Activated CD4-positive, alpha-beta memory T cell treated with anti-CD3 and anti-CD28 coated beads, Interleukin-2, amount 10 ng/mL, durations not matched to agents 7 days and 5 days (primary cell): ENCODE measurements at regions not wholly inside any gene's neighbourhood (a gene's known extent, or its start where the extent isn't known, plus 50 kb on each side); places are given as distances from the start of the nearest gene placed in this dataset.
A peak's percentile ranks its signal among the peaks of the same experiment; 100 is the strongest.

Experiments
- CTCF ChIA-PET: fragments of 350-600 bp; sonication (Branson Sonifier 250); formaldehyde crosslinking; loops from one replicate; lab custom pipeline; 2021; ENCODE audit warnings: antibody characterized with exemption, inconsistent platforms; lab: Charles Lee
- POLR2A ChIA-PET: fragments of 350-600 bp; sonication (Branson Sonifier 250); formaldehyde crosslinking; loops from one replicate; lab custom pipeline; 2021; ENCODE audit warnings: antibody characterized with exemption; lab: Charles Lee
- DNase-seq: peaks from one replicate; pipeline ENCODE4 v3.0.0-alpha.2; 2020
- H3K27ac Mint-ChIP-seq: one replicate; pipeline ENCODE4 v1.8.0; 2021; ENCODE audit warnings: mild to moderate bottlenecking, mixed read lengths
- H3K27me3 Mint-ChIP-seq: one replicate; pipeline ENCODE4 v1.8.0; 2021; ENCODE audit warnings: mixed read lengths
- H3K36me3 Mint-ChIP-seq: one replicate; pipeline ENCODE4 v1.8.0; 2021; ENCODE audit warnings: low read depth, mixed read lengths
- H3K4me1 Mint-ChIP-seq: one replicate; pipeline ENCODE4 v1.8.0; 2021; ENCODE audit warnings: mixed read lengths
- H3K4me3 Mint-ChIP-seq: one replicate; pipeline ENCODE4 v1.8.0; 2021; ENCODE audit warnings: mild to moderate bottlenecking, mixed read lengths
- H3K9me3 Mint-ChIP-seq: one replicate; pipeline ENCODE4 v1.8.0; 2021; ENCODE audit warnings: mixed read lengths

- peaks cover 13% of the 10 kb centered on the region for H3K27me3 Mint-ChIP-seq
- CTCF ChIA-PET: no interaction called here
- H3K4me3 Mint-ChIP-seq: no peak overlapping the region
- H3K27ac Mint-ChIP-seq: no peak overlapping the region
- POLR2A ChIA-PET: interaction anchor here (1.6 kb wide), 1 partner anchor 34 kb away, joined by 4 read pairs; no protein-coding TSS in a partner anchor
- no peaks in the 10 kb centered on the region for H3K9me3 Mint-ChIP-seq
- H3K36me3 Mint-ChIP-seq: no peaks in the 10 kb centered on the region
- DNase-seq: no peak
- H3K4me1 Mint-ChIP-seq: peaks cover 38% of the 10 kb centered on the region
These were observed 84.7 kb upstream of the THBS1 start for GRCh38 chr15:39495871-39496840.

DNA sequence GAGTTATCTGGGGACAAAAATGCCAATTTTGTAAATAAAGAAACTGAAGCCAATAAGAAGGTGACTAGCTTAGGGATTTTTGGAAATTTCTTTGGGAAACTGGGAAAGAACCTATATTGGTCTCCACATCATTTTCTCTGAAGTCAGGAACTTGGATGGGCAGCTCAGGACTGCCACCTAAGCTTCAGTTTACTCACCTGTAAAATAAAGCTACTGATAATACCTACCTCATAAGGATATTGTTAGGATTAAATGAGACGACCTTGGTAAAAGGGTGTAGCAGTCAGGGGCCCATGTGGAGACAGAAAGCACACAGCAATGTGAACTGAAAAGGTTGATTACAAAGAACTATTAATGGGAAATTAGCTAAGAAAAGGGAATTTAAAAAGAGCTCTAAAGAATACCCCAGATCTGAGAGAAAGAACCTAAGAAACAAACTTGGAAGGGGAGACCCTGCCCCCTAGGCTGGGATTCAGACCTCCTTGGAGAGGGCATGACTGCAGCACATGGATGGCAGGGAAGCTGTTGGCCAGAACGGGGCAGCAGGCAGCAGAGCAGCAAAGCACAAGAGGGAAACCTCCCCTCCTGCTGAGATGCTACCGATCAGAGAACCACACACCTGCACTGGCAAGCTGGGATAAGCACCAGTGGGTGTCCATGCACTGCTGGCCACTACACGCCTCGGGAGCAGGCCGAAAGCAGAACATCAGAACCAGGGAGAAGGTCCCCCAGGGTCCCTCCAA is 83.7 kb upstream of the THBS1 start:
- no peak overlapping the region for H3K27ac Mint-ChIP-seq
- H3K27me3 Mint-ChIP-seq: peaks cover 13% of the 10 kb centered on the region
- H3K36me3 Mint-ChIP-seq: no peaks in the 10 kb centered on the region
- POLR2A ChIA-PET: interaction anchor here (1.6 kb wide), 1 partner anchor 33 kb away, joined by 4 read pairs; no protein-coding TSS in a partner anchor
- no peak for DNase-seq
- no peak overlapping the region for H3K4me3 Mint-ChIP-seq
- no peaks in the 10 kb centered on the region for H3K9me3 Mint-ChIP-seq
- CTCF ChIA-PET: interaction anchor here (0.7 kb wide), 1 partner anchor 35 kb away, joined by 3 read pairs; no protein-coding TSS in a partner anchor
- H3K4me1 Mint-ChIP-seq: peaks cover 48% of the 10 kb centered on the region

DNA sequence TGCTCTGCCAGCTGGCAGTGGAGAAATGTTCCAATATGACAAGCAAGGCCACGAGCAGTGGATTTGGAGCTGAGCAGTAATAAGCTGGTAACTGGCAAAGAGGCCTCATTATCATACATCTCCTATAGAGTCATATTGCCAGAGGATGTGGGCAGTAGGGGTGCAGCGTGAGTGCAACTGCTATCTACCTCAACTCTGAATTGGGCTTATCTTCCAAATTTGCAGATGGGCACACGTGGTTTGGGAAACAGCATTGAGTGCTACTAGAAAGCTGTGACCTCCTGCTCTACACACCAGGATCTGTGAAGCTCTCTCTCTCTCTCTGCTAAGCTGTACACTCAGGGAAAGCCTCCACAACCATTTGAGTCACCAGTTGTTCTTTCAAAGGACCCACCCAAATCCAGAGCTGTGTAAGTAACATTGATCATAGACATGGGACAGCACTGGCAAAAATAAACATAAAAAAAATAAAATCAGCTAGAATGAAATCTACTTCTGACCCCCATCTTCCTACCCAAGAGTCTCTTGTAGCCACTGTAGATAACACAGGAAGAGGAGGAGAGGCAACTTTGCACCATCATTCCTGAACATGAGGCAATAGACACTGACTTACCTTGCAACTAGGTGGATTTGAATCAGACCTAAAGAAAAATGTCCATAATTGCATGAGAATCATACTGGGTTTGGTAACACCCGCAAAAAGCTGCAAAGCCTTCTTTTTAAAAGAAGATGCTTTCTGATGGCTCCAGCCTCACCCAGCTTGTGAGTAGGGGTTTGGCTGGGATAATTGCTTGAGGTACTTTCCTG is 82.9 kb upstream of the THBS1 start:
- peaks cover 13% of the 10 kb centered on the region for H3K27me3 Mint-ChIP-seq
- no peak overlapping the region for H3K4me3 Mint-ChIP-seq
- H3K4me1 Mint-ChIP-seq: peaks cover 49% of the 10 kb centered on the region
- H3K9me3 Mint-ChIP-seq: no peaks in the 10 kb centered on the region
- peak overlapping the region; percentile 50 for H3K27ac Mint-ChIP-seq
- POLR2A ChIA-PET: no interaction called here
- no peaks in the 10 kb centered on the region for H3K36me3 Mint-ChIP-seq
- DNase-seq: peak; percentile 47
- CTCF ChIA-PET: no interaction called here

GRCh38 chr15:39498629-39499028 is 82.2 kb upstream of the THBS1 start:
- CTCF ChIA-PET: no interaction called here
- Mint-ChIP-seq H3K4me3 (no peak overlapping the region), H3K27ac (no peak overlapping the region), H3K9me3 (no peaks in the 10 kb centered on the region), H3K27me3 (peaks cover 13% of the 10 kb centered on the region), H3K4me1 (peaks cover 49% of the 10 kb centered on the region), H3K36me3 (no peaks in the 10 kb centered on the region)
- POLR2A ChIA-PET: interaction anchor here (0.7 kb wide), 1 partner anchor 61 kb away, joined by 3 read pairs; no protein-coding TSS in a partner anchor
- no peak for DNase-seq

GRCh38 chr15:39499042-39499441 is 81.8 kb upstream of the THBS1 start:
- no peak overlapping the region for H3K27ac Mint-ChIP-seq
- H3K4me3 Mint-ChIP-seq: no peak overlapping the region
- POLR2A ChIA-PET: interaction anchor here (0.7 kb wide), 1 partner anchor 60 kb away, joined by 3 read pairs; no protein-coding TSS in a partner anchor
- CTCF ChIA-PET: no interaction called here
- peaks cover 13% of the 10 kb centered on the region for H3K27me3 Mint-ChIP-seq
- H3K4me1 Mint-ChIP-seq: peaks cover 49% of the 10 kb centered on the region
- no peak for DNase-seq
- no peaks in the 10 kb centered on the region for H3K36me3 Mint-ChIP-seq
- no peaks in the 10 kb centered on the region for H3K9me3 Mint-ChIP-seq

GRCh38 chr15:39499681-39500080 is 81.2 kb upstream of the THBS1 start:
- H3K36me3 Mint-ChIP-seq: no peaks in the 10 kb centered on the region
- ChIA-PET CTCF (no interaction called here), POLR2A (no interaction called here)
- DNase-seq: no peak
- H3K4me3 Mint-ChIP-seq: no peak overlapping the region
- peaks cover 10% of the 10 kb centered on the region for H3K27me3 Mint-ChIP-seq
- no peak overlapping the region for H3K27ac Mint-ChIP-seq
- H3K9me3 Mint-ChIP-seq: no peaks in the 10 kb centered on the region
- H3K4me1 Mint-ChIP-seq: peaks cover 45% of the 10 kb centered on the region

GRCh38 chr15:39501366-39502081 is 79.4 kb upstream of the THBS1 start:
- no peak for DNase-seq
- H3K4me3 Mint-ChIP-seq: no peak overlapping the region
- no peaks in the 10 kb centered on the region for H3K36me3 Mint-ChIP-seq
- no peaks in the 10 kb centered on the region for H3K9me3 Mint-ChIP-seq
- H3K27me3 Mint-ChIP-seq: peaks cover 4% of the 10 kb centered on the region
- ChIA-PET POLR2A (no interaction called here), CTCF (no interaction called here)
- H3K4me1 Mint-ChIP-seq: peaks cover 42% of the 10 kb centered on the region
- H3K27ac Mint-ChIP-seq: no peak overlapping the region

GRCh38 chr15:39502082-39502447 is 78.8 kb upstream of the THBS1 start:
- Mint-ChIP-seq H3K36me3 (no peaks in the 10 kb centered on the region), H3K4me1 (peaks cover 42% of the 10 kb centered on the region), H3K4me3 (no peak overlapping the region), H3K9me3 (no peaks in the 10 kb centered on the region), H3K27me3 (peaks cover 4% of the 10 kb centered on the region), H3K27ac (no peak overlapping the region)
- ChIA-PET CTCF (no interaction called here), POLR2A (no interaction called here)
- no peak for DNase-seq

- no peak overlapping the region for H3K4me3 Mint-ChIP-seq
These were observed 78.2 kb upstream of the THBS1 start for GRCh38 chr15:39502611-39503195.

DNA sequence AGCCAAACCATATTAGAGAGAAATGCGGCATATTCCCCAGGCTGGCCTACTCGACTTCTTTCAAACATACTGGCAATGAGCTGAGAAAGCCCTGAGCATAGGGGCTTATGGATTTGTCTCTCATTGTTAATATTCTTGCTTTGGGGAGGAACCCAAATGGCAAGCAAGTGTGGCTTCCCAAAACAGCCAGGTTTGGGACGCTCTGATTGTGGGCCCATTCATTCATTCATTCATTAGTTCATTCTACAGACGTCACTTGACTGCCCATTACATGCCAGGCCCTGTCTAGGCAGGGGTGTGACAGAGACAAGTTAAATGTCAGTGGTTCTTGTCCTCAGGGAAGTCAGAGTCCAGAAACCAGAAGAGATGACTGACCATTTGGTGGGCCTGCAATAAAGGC is 77.4 kb upstream of the THBS1 start:
- H3K36me3 Mint-ChIP-seq: no peaks in the 10 kb centered on the region
- ChIA-PET CTCF (no interaction called here), POLR2A (no interaction called here)
- H3K27ac Mint-ChIP-seq: no peak overlapping the region
- H3K9me3 Mint-ChIP-seq: no peaks in the 10 kb centered on the region
- peaks cover 7% of the 10 kb centered on the region for H3K27me3 Mint-ChIP-seq
- no peak for DNase-seq
- peaks cover 27% of the 10 kb centered on the region for H3K4me1 Mint-ChIP-seq
- no peak overlapping the region for H3K4me3 Mint-ChIP-seq

More at GRCh38 chr15:39502611-39503195, 78.2 kb upstream of the THBS1 start:
- CTCF ChIA-PET: no interaction called here
- POLR2A ChIA-PET: no interaction called here
- Mint-ChIP-seq H3K27me3 (peaks cover 4% of the 10 kb centered on the region), H3K27ac (no peak overlapping the region), H3K4me1 (peaks cover 35% of the 10 kb centered on the region), H3K36me3 (no peaks in the 10 kb centered on the region), H3K9me3 (no peaks in the 10 kb centered on the region)
- DNase-seq: no peak

DNA sequence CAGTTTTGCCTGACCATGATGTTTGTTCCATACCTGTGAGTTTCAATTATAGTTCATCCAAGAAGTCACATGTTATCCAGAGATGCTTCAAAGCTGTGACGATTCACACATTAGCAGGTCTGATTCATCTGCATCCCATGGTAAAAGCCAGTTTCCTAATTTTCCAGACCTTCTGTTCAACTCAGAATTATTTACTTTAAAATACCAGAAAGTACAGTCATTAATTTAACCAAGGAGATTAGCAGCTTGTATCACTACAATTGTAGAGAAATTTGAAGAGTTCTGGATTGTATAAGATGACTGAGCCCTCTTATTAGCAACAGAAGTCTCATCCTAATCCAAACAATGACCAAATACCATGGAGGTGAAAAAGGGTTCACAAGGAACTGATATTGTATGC is 76.1 kb upstream of the THBS1 start:
- Mint-ChIP-seq H3K36me3 (no peaks in the 10 kb centered on the region), H3K27ac (no peak overlapping the region), H3K9me3 (no peaks in the 10 kb centered on the region), H3K4me1 (peaks cover 19% of the 10 kb centered on the region), H3K4me3 (no peak overlapping the region), H3K27me3 (peaks cover 7% of the 10 kb centered on the region)
- DNase-seq: no peak
- POLR2A ChIA-PET: no interaction called here
- CTCF ChIA-PET: no interaction called here

DNA sequence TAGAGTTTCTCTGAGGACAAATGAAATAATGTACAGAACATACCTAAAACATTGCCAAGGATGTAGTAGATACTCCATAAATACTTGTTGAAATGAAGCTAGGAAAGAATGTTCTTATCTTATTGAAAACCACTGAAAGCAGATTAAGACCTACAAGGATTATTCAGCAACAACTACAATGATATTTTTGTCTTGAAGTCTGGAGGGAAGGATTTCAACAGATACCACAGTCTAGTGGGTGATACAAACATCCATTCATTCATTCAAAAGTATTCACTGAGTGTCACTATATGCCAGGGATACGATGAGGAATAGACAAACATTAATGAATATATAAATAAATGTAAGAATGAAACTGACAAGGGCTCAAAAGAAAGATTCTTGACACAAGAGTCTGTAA is 74.7 kb upstream of the THBS1 start:
- Mint-ChIP-seq H3K27me3 (peaks cover 12% of the 10 kb centered on the region), H3K4me1 (peaks cover 11% of the 10 kb centered on the region), H3K4me3 (no peak overlapping the region), H3K9me3 (no peaks in the 10 kb centered on the region), H3K27ac (no peak overlapping the region), H3K36me3 (no peaks in the 10 kb centered on the region)
- CTCF ChIA-PET: no interaction called here
- POLR2A ChIA-PET: no interaction called here
- DNase-seq: no peak
